ENCODE measurements at regions not wholly inside any gene's neighbourhood (a gene's known extent, or its start where the extent isn't known, plus 50 kb on each side); places are given as distances from the start of the nearest gene placed in this dataset.

GRCh38 chr15:77714023-77714422 is 81.3 kb upstream of the LINGO1 start:
- TF ChIP-seq POLR2A (IDR thresholded peaks at IDR 0.05; ENCODE audit: extremely low read depth, insufficient read length) (no peak), MAX (IDR thresholded peaks at IDR 0.05; ENCODE audit: low read depth, low read length) (no peak), MYC (IDR thresholded peaks at IDR 0.05; ENCODE audit: low read depth, low read length) (no peak), CTCF (IDR thresholded peaks at IDR 0.05; ENCODE audit: low read depth, low read length) (no peak)
- H3K4me3 ChIP-seq (ENCODE audit: low read depth, low read length), result no peak overlapping the region
- DNase-seq (ENCODE audit: low read depth), result no peak

- H3K4me3 ChIP-seq (ENCODE audit: low read depth, low read length), result no peak overlapping the region
- TF ChIP-seq MYC (IDR thresholded peaks at IDR 0.05; ENCODE audit: low read depth, low read length) (no peak), MAX (IDR thresholded peaks at IDR 0.05; ENCODE audit: low read depth, low read length) (no peak), POLR2A (IDR thresholded peaks at IDR 0.05; ENCODE audit: extremely low read depth, insufficient read length) (no peak), CTCF (IDR thresholded peaks at IDR 0.05; ENCODE audit: low read depth, low read length) (no peak)
- no peak for DNase-seq (ENCODE audit: low read depth)
Observed at GRCh38 chr15:77713281-77713680, 80.6 kb upstream of the LINGO1 start.

GRCh38 chr15:77712438-77712837 is 79.7 kb upstream of the LINGO1 start:
- no peak for TF ChIP-seq MAX (IDR thresholded peaks at IDR 0.05; ENCODE audit: low read depth, low read length)
- TF ChIP-seq POLR2A (IDR thresholded peaks at IDR 0.05; ENCODE audit: extremely low read depth, insufficient read length), result no peak
- no peak for TF ChIP-seq MYC (IDR thresholded peaks at IDR 0.05; ENCODE audit: low read depth, low read length)
- TF ChIP-seq CTCF (IDR thresholded peaks at IDR 0.05; ENCODE audit: low read depth, low read length), result no peak
- no peak for DNase-seq (ENCODE audit: low read depth)

GRCh38 chr15:77710637-77711036 is 77.9 kb upstream of the LINGO1 start:
- TF ChIP-seq CTCF (IDR thresholded peaks at IDR 0.05; ENCODE audit: low read depth, low read length) (no peak), MYC (IDR thresholded peaks at IDR 0.05; ENCODE audit: low read depth, low read length) (no peak)
- no peak for DNase-seq (ENCODE audit: low read depth)
- no peak overlapping the region for H3K4me3 ChIP-seq (ENCODE audit: low read depth, low read length)

More at GRCh38 chr15:77712438-77712837, 79.7 kb upstream of the LINGO1 start:
- no peak overlapping the region for H3K4me3 ChIP-seq (ENCODE audit: low read depth, low read length)

GRCh38 chr15:77710206-77710605 is 77.5 kb upstream of the LINGO1 start:
- no peak for DNase-seq (ENCODE audit: low read depth)
- TF ChIP-seq CTCF (IDR thresholded peaks at IDR 0.05; ENCODE audit: low read depth, low read length), result no peak
- TF ChIP-seq POLR2A (IDR thresholded peaks at IDR 0.05; ENCODE audit: extremely low read depth, insufficient read length), result no peak
- TF ChIP-seq MAX (IDR thresholded peaks at IDR 0.05; ENCODE audit: low read depth, low read length), result no peak
- no peak for TF ChIP-seq MYC (IDR thresholded peaks at IDR 0.05; ENCODE audit: low read depth, low read length)
- H3K4me3 ChIP-seq (ENCODE audit: low read depth, low read length), result no peak overlapping the region

All from NB4 (cell line).